ENCODE measurements at regions not wholly inside any gene's neighbourhood (a gene's known extent, or its start where the extent isn't known, plus 50 kb on each side); places are given as distances from the start of the nearest gene placed in this dataset.
"Not testable (repeated sequence)": the region's sequence is repeated elsewhere in the genome, so short reads cannot be mapped to it uniquely, and the experiment has no call there.

- no peaks in the 10 kb centered on the region for H3K9me3 ChIP-seq (ENCODE audit: control insufficient read depth in 3 of 3, low read length in 3 of 3)
- peaks cover 6 to 10% (median 8%) of the 10 kb centered on the region in 3 donors for H3K4me1 ChIP-seq (ENCODE audit: control insufficient read depth in 3 of 3, insufficient read depth in 3 of 3, low read length in 3 of 3)
- no peaks in the 10 kb centered on the region for H3K36me3 ChIP-seq (ENCODE audit: control insufficient read depth in 3 of 3, insufficient read depth in 3 of 3, low read length in 3 of 3)
- H3K27ac ChIP-seq (ENCODE audit: low read depth, low read length), result no peak overlapping the region
- H3K4me3 ChIP-seq (ENCODE audit: low read length in 3 of 3), result peak overlapping the region in 1 of 3 donors; percentile 13
- no peak overlapping the region for H3K9ac ChIP-seq (ENCODE audit: low read depth in 1 of 3, low read length in 3 of 3)
- no peaks in the 10 kb centered on the region for H3K27me3 ChIP-seq (ENCODE audit: control insufficient read depth in 3 of 3, insufficient read depth in 3 of 3, low read length in 3 of 3)
Measured at GRCh38 chr2:234863043-234863934, 88.5 kb upstream of the SH3BP4 start.

DNA sequence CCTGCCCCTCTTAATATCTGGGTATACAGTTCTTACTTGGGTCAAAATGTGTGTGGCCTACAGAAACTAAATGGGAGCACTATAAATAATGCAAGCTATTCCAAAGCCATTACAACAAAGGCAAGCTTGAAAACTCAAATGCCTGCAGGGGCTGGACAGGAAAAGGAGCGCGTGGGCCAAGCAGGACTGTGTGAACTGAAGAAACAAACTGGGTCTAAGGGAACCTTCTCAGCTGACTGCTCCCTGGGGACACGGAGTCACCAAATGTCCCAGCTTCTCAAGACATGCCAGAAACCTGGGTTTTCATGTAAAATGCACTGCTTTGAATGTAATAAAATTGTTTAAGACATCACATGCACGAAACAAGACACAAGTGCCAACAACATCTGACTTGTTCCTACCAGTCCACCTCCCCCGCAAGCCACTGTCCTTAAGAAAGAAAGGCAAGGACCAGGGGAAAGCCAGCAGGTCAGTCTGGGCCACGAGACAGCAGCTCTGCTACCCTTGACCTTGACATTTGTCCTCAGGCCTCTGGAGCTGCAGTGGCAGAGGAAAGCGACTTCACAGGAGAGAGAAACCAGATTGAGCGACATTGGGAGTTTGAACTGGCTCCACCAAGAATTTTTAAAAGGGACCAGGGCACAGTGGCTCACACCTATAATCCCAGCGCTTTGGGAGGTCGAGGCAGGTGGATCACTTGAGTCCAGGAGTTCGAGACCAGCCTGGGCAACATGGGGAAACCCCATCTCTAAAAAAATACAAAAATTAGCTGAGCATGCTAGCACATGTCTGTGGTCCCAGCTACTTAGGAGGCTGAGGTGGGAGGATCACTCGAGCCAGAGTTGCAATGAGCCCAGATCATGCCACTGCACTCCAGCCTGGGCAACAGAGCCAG, 89.7 kb upstream of the SH3BP4 start:
- Histone ChIP-seq H3K9ac (ENCODE audit: low read depth in 1 of 3, low read length in 3 of 3) (no peak overlapping the region), H3K4me3 (ENCODE audit: low read length in 3 of 3) (no peak overlapping the region), H3K27me3 (ENCODE audit: control insufficient read depth in 3 of 3, insufficient read depth in 3 of 3, low read length in 3 of 3) (no peaks in the 10 kb centered on the region), H3K27ac (ENCODE audit: low read depth, low read length) (no peak overlapping the region), H3K4me1 (ENCODE audit: control insufficient read depth in 3 of 3, insufficient read depth in 3 of 3, low read length in 3 of 3) (peaks cover 6 to 10% (median 8%) of the 10 kb centered on the region in 3 donors), H3K9me3 (ENCODE audit: control insufficient read depth in 3 of 3, low read length in 3 of 3) (no peaks in the 10 kb centered on the region), H3K36me3 (ENCODE audit: control insufficient read depth in 3 of 3, insufficient read depth in 3 of 3, low read length in 3 of 3) (no peaks in the 10 kb centered on the region)

GRCh38 chr2:234859330-234859872, 92.4 kb upstream of the SH3BP4 start:
- H3K9me3 ChIP-seq (ENCODE audit: control insufficient read depth in 3 of 3, low read length in 3 of 3); H3K9ac ChIP-seq (ENCODE audit: low read depth in 1 of 3, low read length in 3 of 3); H3K4me3 ChIP-seq (ENCODE audit: low read length in 3 of 3); H3K27me3 ChIP-seq (ENCODE audit: control insufficient read depth in 3 of 3, insufficient read depth in 3 of 3, low read length in 3 of 3); H3K36me3 ChIP-seq (ENCODE audit: control insufficient read depth in 3 of 3, insufficient read depth in 3 of 3, low read length in 3 of 3); H3K27ac ChIP-seq (ENCODE audit: low read depth, low read length): not testable (repeated sequence)
- peaks cover 6 to 10% (median 8%) of the 10 kb centered on the region in 3 donors for H3K4me1 ChIP-seq (ENCODE audit: control insufficient read depth in 3 of 3, insufficient read depth in 3 of 3, low read length in 3 of 3)

GRCh38 chr2:234858790-234859329, 93.0 kb upstream of the SH3BP4 start:
- no peaks in the 10 kb centered on the region for H3K36me3 ChIP-seq (ENCODE audit: control insufficient read depth in 3 of 3, insufficient read depth in 3 of 3, low read length in 3 of 3)
- H3K27ac ChIP-seq (ENCODE audit: low read depth, low read length), result no peak overlapping the region
- no peaks in the 10 kb centered on the region for H3K9me3 ChIP-seq (ENCODE audit: control insufficient read depth in 3 of 3, low read length in 3 of 3)
- no peaks in the 10 kb centered on the region for H3K27me3 ChIP-seq (ENCODE audit: control insufficient read depth in 3 of 3, insufficient read depth in 3 of 3, low read length in 3 of 3)
- H3K4me1 ChIP-seq (ENCODE audit: control insufficient read depth in 3 of 3, insufficient read depth in 3 of 3, low read length in 3 of 3), result peaks cover 6 to 10% (median 8%) of the 10 kb centered on the region in 3 donors
- H3K4me3 ChIP-seq (ENCODE audit: low read length in 3 of 3), result no peak overlapping the region
- H3K9ac ChIP-seq (ENCODE audit: low read depth in 1 of 3, low read length in 3 of 3), result no peak overlapping the region

GRCh38 chr2:234858145-234858544, 93.7 kb upstream of the SH3BP4 start:
- no peak overlapping the region for H3K4me3 ChIP-seq (ENCODE audit: low read length in 3 of 3)
- H3K36me3 ChIP-seq (ENCODE audit: control insufficient read depth in 3 of 3, insufficient read depth in 3 of 3, low read length in 3 of 3), result no peaks in the 10 kb centered on the region
- no peaks in the 10 kb centered on the region for H3K27me3 ChIP-seq (ENCODE audit: control insufficient read depth in 3 of 3, insufficient read depth in 3 of 3, low read length in 3 of 3)
- peaks cover 3 to 6% (median 4%) of the 10 kb centered on the region in 3 donors for H3K4me1 ChIP-seq (ENCODE audit: control insufficient read depth in 3 of 3, insufficient read depth in 3 of 3, low read length in 3 of 3)
- no peaks in the 10 kb centered on the region for H3K9me3 ChIP-seq (ENCODE audit: control insufficient read depth in 3 of 3, low read length in 3 of 3)
- no peak overlapping the region for H3K9ac ChIP-seq (ENCODE audit: low read depth in 1 of 3, low read length in 3 of 3)
- no peak overlapping the region for H3K27ac ChIP-seq (ENCODE audit: low read depth, low read length)

- H3K4me1 ChIP-seq (ENCODE audit: control insufficient read depth in 3 of 3, insufficient read depth in 3 of 3, low read length in 3 of 3), result no peaks in the 10 kb centered on the region
- no peaks in the 10 kb centered on the region for H3K9me3 ChIP-seq (ENCODE audit: control insufficient read depth in 3 of 3, low read length in 3 of 3)
- no peak overlapping the region for H3K27ac ChIP-seq (ENCODE audit: low read depth, low read length)
- H3K36me3 ChIP-seq (ENCODE audit: control insufficient read depth in 3 of 3, insufficient read depth in 3 of 3, low read length in 3 of 3), result no peaks in the 10 kb centered on the region
- H3K9ac ChIP-seq (ENCODE audit: low read depth in 1 of 3, low read length in 3 of 3), result no peak overlapping the region
- no peaks in the 10 kb centered on the region for H3K27me3 ChIP-seq (ENCODE audit: control insufficient read depth in 3 of 3, insufficient read depth in 3 of 3, low read length in 3 of 3)
- H3K4me3 ChIP-seq (ENCODE audit: low read length in 3 of 3), result no peak overlapping the region
Measured at GRCh38 chr2:234853729-234854128, 98.1 kb upstream of the SH3BP4 start.

DNA sequence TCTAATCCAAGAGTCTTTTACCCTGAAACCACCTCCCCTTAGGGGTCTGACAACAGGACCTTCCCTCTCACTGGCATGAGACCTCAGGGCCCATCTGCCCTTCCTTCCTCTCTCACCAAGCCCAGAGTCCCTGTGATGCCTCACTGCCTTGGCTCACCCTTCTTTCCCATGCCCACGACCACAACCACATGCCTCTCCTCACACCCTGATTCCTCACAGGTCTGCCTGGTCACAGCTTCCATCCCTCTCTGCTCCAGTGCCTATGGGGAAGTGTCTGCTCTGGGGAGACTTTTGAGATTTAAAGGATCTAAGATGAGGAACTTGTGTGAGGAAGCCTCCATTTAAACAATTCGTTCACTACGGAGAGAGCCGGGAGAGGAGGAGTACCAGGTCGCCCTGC, 98.9 kb upstream of the SH3BP4 start:
- Histone ChIP-seq H3K9ac (ENCODE audit: low read depth in 1 of 3, low read length in 3 of 3) (no peak overlapping the region), H3K4me3 (ENCODE audit: low read length in 3 of 3) (no peak overlapping the region), H3K9me3 (ENCODE audit: control insufficient read depth in 3 of 3, low read length in 3 of 3) (no peaks in the 10 kb centered on the region), H3K27me3 (ENCODE audit: control insufficient read depth in 3 of 3, insufficient read depth in 3 of 3, low read length in 3 of 3) (no peaks in the 10 kb centered on the region), H3K27ac (ENCODE audit: low read depth, low read length) (no peak overlapping the region), H3K4me1 (ENCODE audit: control insufficient read depth in 3 of 3, insufficient read depth in 3 of 3, low read length in 3 of 3) (no peaks in the 10 kb centered on the region), H3K36me3 (ENCODE audit: control insufficient read depth in 3 of 3, insufficient read depth in 3 of 3, low read length in 3 of 3) (no peaks in the 10 kb centered on the region)

- H3K9me3 ChIP-seq (ENCODE audit: control insufficient read depth in 3 of 3, low read length in 3 of 3), result no peaks in the 10 kb centered on the region
- H3K27ac ChIP-seq (ENCODE audit: low read depth, low read length), result no peak overlapping the region
- H3K36me3 ChIP-seq (ENCODE audit: control insufficient read depth in 3 of 3, insufficient read depth in 3 of 3, low read length in 3 of 3), result no peaks in the 10 kb centered on the region
- no peak overlapping the region for H3K9ac ChIP-seq (ENCODE audit: low read depth in 1 of 3, low read length in 3 of 3)
- no peaks in the 10 kb centered on the region for H3K4me1 ChIP-seq (ENCODE audit: control insufficient read depth in 3 of 3, insufficient read depth in 3 of 3, low read length in 3 of 3)
- peaks cover 0 to 2% (median 0%) of the 10 kb centered on the region in 3 donors for H3K27me3 ChIP-seq (ENCODE audit: control insufficient read depth in 3 of 3, insufficient read depth in 3 of 3, low read length in 3 of 3)
- H3K4me3 ChIP-seq (ENCODE audit: low read length in 3 of 3), result no peak overlapping the region
Measured at GRCh38 chr2:234852035-234852434, 99.8 kb upstream of the SH3BP4 start.

DNA sequence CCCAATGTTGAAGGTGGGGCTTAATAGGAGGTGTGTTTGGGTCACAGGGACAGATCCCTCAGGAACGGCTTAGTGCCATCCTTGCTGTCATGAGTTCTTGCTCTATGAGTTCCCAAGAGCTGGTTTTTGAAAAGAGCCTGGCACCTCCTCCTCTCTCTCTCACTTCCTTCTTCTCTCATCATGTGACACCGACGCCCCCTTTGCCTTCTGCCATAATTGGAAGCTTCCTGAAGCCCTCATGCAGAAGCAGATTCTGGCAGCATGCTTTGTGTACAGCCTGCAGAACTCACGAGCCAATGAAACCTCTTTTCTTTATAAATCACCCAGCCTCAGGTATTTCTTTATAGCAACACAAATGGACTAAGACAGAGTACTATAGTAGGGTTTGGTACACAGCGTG, 100.4 kb upstream of the SH3BP4 start:
- no peaks in the 10 kb centered on the region for H3K4me1 ChIP-seq (ENCODE audit: control insufficient read depth in 3 of 3, insufficient read depth in 3 of 3, low read length in 3 of 3)
- no peaks in the 10 kb centered on the region for H3K36me3 ChIP-seq (ENCODE audit: control insufficient read depth in 3 of 3, insufficient read depth in 3 of 3, low read length in 3 of 3)
- no peak overlapping the region for H3K27ac ChIP-seq (ENCODE audit: low read depth, low read length)
- no peaks in the 10 kb centered on the region for H3K9me3 ChIP-seq (ENCODE audit: control insufficient read depth in 3 of 3, low read length in 3 of 3)
- H3K27me3 ChIP-seq (ENCODE audit: control insufficient read depth in 3 of 3, insufficient read depth in 3 of 3, low read length in 3 of 3), result peaks cover 0 to 2% (median 0%) of the 10 kb centered on the region in 3 donors
- no peak overlapping the region for H3K9ac ChIP-seq (ENCODE audit: low read depth in 1 of 3, low read length in 3 of 3)
- no peak overlapping the region for H3K4me3 ChIP-seq (ENCODE audit: low read length in 3 of 3)

Data from skeletal muscle tissue (tissue), 3 donors.